ENCODE measurements at regions not wholly inside any gene's neighbourhood (a gene's known extent, or its start where the extent isn't known, plus 50 kb on each side); places are given as distances from the start of the nearest gene placed in this dataset.

DNA sequence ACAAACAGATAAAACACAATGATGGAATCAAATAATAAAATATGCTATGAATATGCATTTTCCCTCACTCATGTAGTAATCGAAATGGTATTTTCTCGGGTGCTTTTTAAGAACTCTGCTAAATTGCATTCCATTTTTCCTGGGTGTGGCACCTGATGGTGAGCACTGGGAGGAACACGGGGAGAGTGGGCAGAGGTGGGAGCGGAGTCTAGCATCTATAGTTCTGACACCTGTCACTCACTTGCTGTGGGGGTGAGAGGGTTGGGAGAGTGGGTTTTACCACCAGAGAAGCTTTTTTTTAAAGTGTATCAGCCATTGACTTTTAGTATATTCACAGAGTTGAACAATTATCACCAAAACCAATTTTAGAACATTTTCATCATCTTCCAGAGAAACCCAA, 73.4 kb upstream of the PGBD5 start:
- TF ChIP-seq, protein P1, sequence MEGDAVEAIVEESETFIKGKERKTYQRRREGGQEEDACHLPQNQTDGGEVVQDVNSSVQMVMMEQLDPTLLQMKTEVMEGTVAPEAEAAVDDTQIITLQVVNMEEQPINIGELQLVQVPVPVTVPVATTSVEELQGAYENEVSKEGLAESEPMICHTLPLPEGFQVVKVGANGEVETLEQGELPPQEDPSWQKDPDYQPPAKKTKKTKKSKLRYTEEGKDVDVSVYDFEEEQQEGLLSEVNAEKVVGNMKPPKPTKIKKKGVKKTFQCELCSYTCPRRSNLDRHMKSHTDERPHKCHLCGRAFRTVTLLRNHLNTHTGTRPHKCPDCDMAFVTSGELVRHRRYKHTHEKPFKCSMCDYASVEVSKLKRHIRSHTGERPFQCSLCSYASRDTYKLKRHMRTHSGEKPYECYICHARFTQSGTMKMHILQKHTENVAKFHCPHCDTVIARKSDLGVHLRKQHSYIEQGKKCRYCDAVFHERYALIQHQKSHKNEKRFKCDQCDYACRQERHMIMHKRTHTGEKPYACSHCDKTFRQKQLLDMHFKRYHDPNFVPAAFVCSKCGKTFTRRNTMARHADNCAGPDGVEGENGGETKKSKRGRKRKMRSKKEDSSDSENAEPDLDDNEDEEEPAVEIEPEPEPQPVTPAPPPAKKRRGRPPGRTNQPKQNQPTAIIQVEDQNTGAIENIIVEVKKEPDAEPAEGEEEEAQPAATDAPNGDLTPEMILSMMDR (IDR thresholded peaks at IDR 0.05), result no peak
- TF ChIP-seq POLR2A (IDR thresholded peaks at IDR 0.05), result no peak
